B cell (primary cell): ENCODE measurements at regions not wholly inside any gene's neighbourhood (a gene's known extent, or its start where the extent isn't known, plus 50 kb on each side); places are given as distances from the start of the nearest gene placed in this dataset.

ENCODE experiments used
- ATAC-seq: fragments of 200-7000 bp; cut with Tn5 transposase; one replicate; pipeline ENCODE4 v1.10.0; 2021; ENCODE audit warnings: low read depth, mild to moderate bottlenecking, moderate number of reproducible peaks, moderate library complexity
- CTCF ChIA-PET: fragments of 350-600 bp; sonication (Branson Sonifier 250); formaldehyde crosslinking; loops from one replicate; lab custom pipeline; 2021; ENCODE audit warnings: antibody characterized with exemption, inconsistent platforms; lab: Charles Lee
- POLR2A ChIA-PET: fragments of 350-600 bp; sonication (Branson Sonifier 250); formaldehyde crosslinking; loops from one replicate; lab custom pipeline; 2021; ENCODE audit warnings: antibody characterized with exemption; lab: Charles Lee
- DNase-seq: peaks from one replicate; pipeline ENCODE4 v3.0.0; 2013
- H2AFZ ChIP-seq: 2 replicates; pipeline ENCODE4 v1.6.1; 2012; ENCODE audit warnings: mild to moderate bottlenecking, low read depth, low read length; ENCODE audit not compliant: insufficient read depth, poor library complexity, severe bottlenecking
- H3K27ac ChIP-seq, 2 donors: 1 replicate in 1 of 2; 2 replicates in 1 of 2; pipeline ENCODE4 v1.5.1; 2012 to 2013; ENCODE audit warnings: low read length in 2 of 2, mild to moderate bottlenecking in 2 of 2, moderate library complexity in 1 of 2
- H3K27me3 ChIP-seq, 4 experiments: fragments of 200-600 bp in 1 of 4; sonication (generic) in 1 of 4; replicated peaks in 1 of 4; 1 replicate in 2 of 4; 2 replicates in 2 of 4; pipeline versions ENCODE4 v1.6.1 to v1.7.0; 2013 to 2016; ENCODE audit warnings: low read length in 3 of 4, mild to moderate bottlenecking in 2 of 4, mixed read lengths in 1 of 4, moderate library complexity in 1 of 4; ENCODE audit not compliant: insufficient read depth in 4 of 4, control insufficient read depth in 3 of 4; ENCODE audit errors: control extremely low read depth in 1 of 4
- H3K36me3 ChIP-seq, 2 experiments: replicated peaks in 1 of 2; 1 replicate in 1 of 2; 2 replicates in 1 of 2; pipeline versions ENCODE4 v1.6.1 to v1.7.1; 2013; ENCODE audit warnings: low read length in 1 of 2; ENCODE audit not compliant: insufficient read depth in 2 of 2, control insufficient read depth in 1 of 2; ENCODE audit errors: control extremely low read depth in 1 of 2, extremely low read depth in 1 of 2
- H3K4me1 ChIP-seq, 2 donors: fragments of 200-600 bp in 1 of 2; sonication (generic) in 1 of 2; 1 replicate in 1 of 2; 2 replicates in 1 of 2; pipeline versions ENCODE4 v1.5.1 to v1.6.1; 2013 to 2017; ENCODE audit warnings: low read length in 2 of 2; ENCODE audit not compliant: control insufficient read depth in 2 of 2, insufficient read depth in 2 of 2
- H3K4me2 ChIP-seq: replicated peaks from 2 replicates; pipeline ENCODE3; 2012; ENCODE audit warnings: mild to moderate bottlenecking, low read depth, low read length; ENCODE audit not compliant: poor library complexity, severe bottlenecking
- H3K4me3 ChIP-seq, 5 experiments: fragments of 200-600 bp in 1 of 5; sonication (generic) in 1 of 5; 1 replicate in 3 of 5; 2 replicates in 2 of 5; pipeline versions ENCODE4 v1.5.1 to v1.7.0; 2011 to 2016; ENCODE audit warnings: low read length in 4 of 5, mild to moderate bottlenecking in 4 of 5, low read depth in 2 of 5, control low read depth in 1 of 5, moderate library complexity in 1 of 5; ENCODE audit not compliant: insufficient read depth in 1 of 5; ENCODE audit errors: control extremely low read depth in 1 of 5, extremely low read depth in 1 of 5
- H3K79me2 ChIP-seq: fragments of 200-600 bp; sonication (generic); one replicate; pipeline ENCODE4 v1.6.0; 2016; ENCODE audit warnings: low read length; ENCODE audit not compliant: control insufficient read depth, insufficient read depth
- H3K9ac ChIP-seq: fragments of 200-600 bp; sonication (generic); 2 replicates; pipeline ENCODE4 v1.6.1; 2017; ENCODE audit warnings: mild to moderate bottlenecking, low read length, moderate library complexity
- H3K9me3 ChIP-seq, 3 donors: one replicate each; pipeline versions ENCODE4 v1.6.1 to v1.7.1; 2013; ENCODE audit warnings: low read length in 2 of 3; ENCODE audit not compliant: control insufficient read depth in 2 of 3, insufficient read depth in 1 of 3; ENCODE audit errors: control extremely low read depth in 1 of 3
- H4K20me1 ChIP-seq: 2 replicates; pipeline ENCODE4 v1.6.0; 2012; ENCODE audit warnings: mild to moderate bottlenecking, low read length; ENCODE audit not compliant: insufficient read depth, control insufficient read depth, poor library complexity, severe bottlenecking
- H3K27ac Mint-ChIP-seq: one replicate; pipeline ENCODE4 v1.8.0; 2021; ENCODE audit warnings: mixed read lengths
- H3K27me3 Mint-ChIP-seq: one replicate; pipeline ENCODE4 v1.8.0; 2021; ENCODE audit warnings: mixed read lengths
- H3K4me1 Mint-ChIP-seq: one replicate; pipeline ENCODE4 v1.8.0; 2021; ENCODE audit warnings: mixed read lengths
- H3K4me3 Mint-ChIP-seq: one replicate; pipeline ENCODE4 v1.8.0; 2021; ENCODE audit warnings: mixed read lengths
- H3K9me3 Mint-ChIP-seq: one replicate; pipeline ENCODE4 v1.8.0; 2022; ENCODE audit warnings: mixed read lengths; ENCODE audit not compliant: insufficient read depth
- CTCF ChIP-seq: fragments of 200-600 bp; IDR thresholded peaks from one replicate; pipeline ENCODE4 v1.8.0; 2022; ENCODE audit warnings: antibody characterized with exemption, mild to moderate bottlenecking
- EZH2 ChIP-seq: IDR thresholded peaks from 2 replicates; pipeline ENCODE4 v1.6.1; 2012; ENCODE audit warnings: borderline replicate concordance, low read depth, mild to moderate bottlenecking, moderate library complexity, low read length; ENCODE audit not compliant: insufficient read depth, poor library complexity, severe bottlenecking
- WGBS: methylation state at CpG from one replicate; pipeline ENCODE4 v1.1.5; 2013; ENCODE audit warnings: missing lambda C conversion rate; ENCODE audit not compliant: insufficient coverage; 5-methylcytosine and 5-hydroxymethylcytosine counted together
- intact Hi-C: fragments of 100-400 bp; cut with micrococcal nuclease; formaldehyde crosslinking; loops from one replicate; pipeline ENCODE4 v1.10.0; 2022

GRCh38 chr10:89120931-89121763 is 86.0 kb downstream of the CH25H start:
- Mint-ChIP-seq H3K9me3 (no peaks in the 10 kb centered on the region), H3K27ac (no peak overlapping the region), H3K27me3 (peaks cover 12% of the 10 kb centered on the region), H3K4me3 (no peak overlapping the region), H3K4me1 (peaks cover 10% of the 10 kb centered on the region)
- DNase-seq (no peak), ATAC-seq (no peak)
- no peak for TF ChIP-seq EZH2
- TF ChIP-seq CTCF = no peak
- ChIA-PET POLR2A (no interaction called here), CTCF (no interaction called here)
- Histone ChIP-seq H3K9ac (no peak overlapping the region), H2AFZ (no peak overlapping the region), H3K4me2 (no peak overlapping the region), H3K79me2 (no peaks in the 10 kb centered on the region), H3K4me1 (no peaks in the 10 kb centered on the region), H4K20me1 (no peaks in the 10 kb centered on the region), H3K9me3 (no peaks in the 10 kb centered on the region), H3K27ac (no peak overlapping the region), H3K27me3 (no peaks in the 10 kb centered on the region), H3K36me3 (no peaks in the 10 kb centered on the region), H3K4me3 (no peak overlapping the region)
- no CpG with 5 or more reads among the region's 5 CpGs for WGBS
- intact Hi-C loops = no loop called here

GRCh38 chr10:89119651-89120050 is 87.5 kb downstream of the CH25H start:
- Histone ChIP-seq H3K4me2 (no peak overlapping the region), H3K9ac (no peak overlapping the region), H2AFZ (no peak overlapping the region), H4K20me1 (no peaks in the 10 kb centered on the region), H3K36me3 (no peaks in the 10 kb centered on the region), H3K27me3 (no peaks in the 10 kb centered on the region), H3K9me3 (no peaks in the 10 kb centered on the region), H3K79me2 (no peaks in the 10 kb centered on the region), H3K27ac (no peak overlapping the region), H3K4me3 (no peak overlapping the region), H3K4me1 (no peaks in the 10 kb centered on the region)
- no peaks in the 10 kb centered on the region for H3K9me3 Mint-ChIP-seq
- H3K27ac Mint-ChIP-seq = no peak overlapping the region
- CTCF ChIA-PET = interaction anchor here (1.2 kb wide), 1 partner anchor 98 kb away, joined by 3 read pairs; no protein-coding TSS in a partner anchor
- intact Hi-C loops = no loop called here
- POLR2A ChIA-PET = no interaction called here
- peaks cover 10% of the 10 kb centered on the region for H3K4me1 Mint-ChIP-seq
- ATAC-seq (no peak), DNase-seq (no peak)
- peaks cover 12% of the 10 kb centered on the region for H3K27me3 Mint-ChIP-seq
- WGBS = 91% methylated on average over 1 of the region's 1 CpG
- TF ChIP-seq EZH2 = no peak
- no peak for TF ChIP-seq CTCF
- H3K4me3 Mint-ChIP-seq = no peak overlapping the region
